Motor neuron (in vitro differentiated cells): ENCODE measurements at regions not wholly inside any gene's neighbourhood (a gene's known extent, or its start where the extent isn't known, plus 50 kb on each side); places are given as distances from the start of the nearest gene placed in this dataset.

Experiments
- ATAC-seq, 8 experiments: fragments of 200-7000 bp; cut with Tn5 transposase; replicated peaks in 6 of 8; 2 replicates each; pipeline ENCODE4 v1.8.0; 2021; ENCODE audit warnings: mild to moderate bottlenecking in 8 of 8, moderate library complexity in 8 of 8
- H3K27ac ChIP-seq, 2 donors: fragments of 250-450 bp; sonication (Bioruptor Pico); 2 replicates each; pipeline ENCODE4 v1.9.0; 2021; ENCODE audit warnings: antibody characterized with exemption in 2 of 2, mild to moderate bottlenecking in 2 of 2, moderate library complexity in 1 of 2
- H3K4me1 ChIP-seq, 2 donors: fragments of 250-450 bp; sonication (Bioruptor Pico); replicated peaks in 1 of 2; 2 replicates each; pipeline ENCODE4 v1.6.1; 2021; ENCODE audit warnings: antibody characterized with exemption in 2 of 2, mild to moderate bottlenecking in 2 of 2, moderate library complexity in 1 of 2
- H3K4me3 ChIP-seq, 5 donors: fragments of 250-450 bp; sonication (Bioruptor Pico); 2 replicates each; pipeline ENCODE4 v1.9.0; 2021; ENCODE audit warnings: antibody characterized with exemption in 5 of 5, mild to moderate bottlenecking in 5 of 5, moderate library complexity in 4 of 5
- WGBS, 10 experiments: fragments of 450-650 bp; shearing (Covaris generic); methylation state at CpG; one replicate each; pipeline ENCODE4 v1.0.0; 2022; 5-methylcytosine and 5-hydroxymethylcytosine counted together
- in situ Hi-C, 9 experiments: fragments of 400-800 bp; cut with MboI; loops; one replicate each; pipeline ENCODE4 v1.15.0; 2021; ENCODE audit warnings: low sequenced_read_pairs in 9 of 9, low pct_unique_long_range_greater_than_20kb in 2 of 9; ENCODE audit not compliant: unreplicated experiment in 9 of 9

DNA sequence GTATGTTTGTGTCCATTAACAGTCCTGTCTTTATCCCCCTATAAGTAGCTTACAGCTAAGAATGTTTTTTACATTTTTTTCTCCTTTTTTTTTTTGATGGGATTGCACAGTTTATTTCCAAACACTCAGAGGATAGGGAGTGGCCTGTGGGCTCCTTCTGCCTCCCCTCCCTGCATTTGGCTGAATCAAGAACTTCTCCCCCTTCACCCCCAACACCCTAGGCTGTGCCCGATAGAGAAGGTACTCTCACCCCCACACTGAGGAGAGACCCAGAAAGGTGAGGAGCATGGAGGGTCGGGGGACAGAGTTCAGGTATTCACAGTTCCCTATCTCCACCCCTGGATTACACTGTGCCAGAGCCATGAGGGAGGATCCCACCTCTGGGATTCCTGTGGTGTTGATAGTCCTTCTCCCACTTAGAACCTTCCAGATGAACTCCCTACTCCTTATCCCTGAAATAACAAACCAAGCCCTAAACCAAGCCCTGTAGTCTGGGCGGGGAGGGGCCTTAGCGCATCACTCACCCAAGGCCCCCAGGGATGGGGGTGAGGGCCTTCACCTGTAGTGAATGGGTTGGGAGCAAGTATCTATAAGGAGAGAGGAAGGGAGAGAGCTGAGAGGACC is 97.1 kb downstream of the ADAMTS15 start:
- WGBS, 10 experiments = 67 to 82% methylated on average over 1 to 3 of the region's 4 CpGs; no CpG with 5 or more reads in 8 of the 10 experiments
- Histone ChIP-seq H3K4me3 (no peak overlapping the region), H3K27ac (no peak overlapping the region), H3K4me1 (no peaks in the 10 kb centered on the region)
- no peak for ATAC-seq
- in situ Hi-C loops = no loop called here

DNA sequence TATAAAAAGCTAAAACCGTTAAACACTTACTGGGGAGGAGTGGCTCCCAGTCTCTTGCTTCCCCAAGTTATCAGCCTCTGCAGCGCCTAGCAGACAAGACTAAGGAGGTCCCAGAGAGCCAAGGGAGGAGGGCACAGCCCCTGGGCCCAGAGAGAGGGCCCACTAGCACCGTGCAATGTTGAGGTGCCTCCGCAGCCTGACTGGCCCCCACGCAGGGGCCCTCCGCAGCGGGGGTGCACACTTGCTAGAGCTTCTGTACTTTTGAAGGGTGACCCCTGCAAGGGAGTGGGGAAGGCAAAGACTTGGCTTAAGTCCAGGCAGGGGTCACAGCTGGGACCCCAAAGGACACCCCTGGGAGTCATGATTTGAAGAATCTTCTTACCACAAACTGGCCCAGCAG is 98.0 kb downstream of the ADAMTS15 start:
- in situ Hi-C loops = no loop called here
- 40 to 80% (median 63%) methylated on average over 1 to 4 of the region's 7 CpGs; no CpG with 5 or more reads in 6 of the 10 experiments for WGBS, 10 experiments
- Histone ChIP-seq H3K4me1 (peaks cover 0 to 6% of the 10 kb centered on the region in 2 donors), H3K27ac (no peak overlapping the region), H3K4me3 (no peak overlapping the region)
- no peak for ATAC-seq

DNA sequence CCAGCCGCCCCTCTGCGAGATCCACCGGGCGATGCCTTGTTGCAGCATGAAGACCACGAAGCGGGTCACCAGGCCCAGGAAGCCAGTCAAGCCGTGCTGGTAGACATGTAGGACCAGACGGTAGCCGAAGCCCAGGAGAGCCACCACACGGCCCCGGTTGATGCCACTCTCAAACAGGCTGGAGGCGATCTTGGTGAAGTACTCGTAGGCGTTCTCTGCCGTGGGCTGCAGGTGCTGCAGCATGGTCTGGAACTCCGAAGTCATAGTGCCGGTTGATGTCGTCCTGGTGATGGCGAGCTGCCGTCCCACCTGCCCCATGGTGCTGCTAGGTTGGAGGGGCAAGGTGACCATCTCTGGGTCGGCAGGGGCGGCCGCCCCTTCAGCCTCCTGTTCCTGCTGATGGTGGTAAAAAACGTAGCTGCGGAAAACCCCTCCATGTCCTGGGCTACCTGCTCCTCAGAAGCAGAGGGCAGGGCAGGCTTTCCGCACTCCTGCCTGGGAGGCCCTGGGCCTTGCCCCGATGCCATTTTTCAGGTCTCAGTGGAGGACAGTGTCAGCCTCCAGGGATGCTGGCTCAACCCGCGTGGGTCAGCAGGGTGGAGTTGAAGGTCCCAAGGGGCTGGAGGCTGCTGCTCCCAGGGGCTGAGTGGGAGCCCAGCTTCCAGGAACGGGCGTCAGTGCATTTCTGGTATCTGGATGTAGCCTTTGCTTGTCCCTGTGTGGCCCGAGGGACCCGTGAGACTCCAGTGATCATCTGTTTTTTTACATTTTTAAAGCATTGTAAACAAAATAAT is 98.7 kb downstream of the ADAMTS15 start:
- H3K27ac ChIP-seq = no peak overlapping the region
- peaks cover 0 to 7% of the 10 kb centered on the region in 2 donors for H3K4me1 ChIP-seq
- no peak for ATAC-seq
- WGBS, 10 experiments = 70 to 100% (median 83%) methylated on average over 1 to 14 of the region's 33 CpGs; no CpG with 5 or more reads in 4 of the 10 experiments
- H3K4me3 ChIP-seq = no peak overlapping the region
- in situ Hi-C loops = no loop called here

DNA sequence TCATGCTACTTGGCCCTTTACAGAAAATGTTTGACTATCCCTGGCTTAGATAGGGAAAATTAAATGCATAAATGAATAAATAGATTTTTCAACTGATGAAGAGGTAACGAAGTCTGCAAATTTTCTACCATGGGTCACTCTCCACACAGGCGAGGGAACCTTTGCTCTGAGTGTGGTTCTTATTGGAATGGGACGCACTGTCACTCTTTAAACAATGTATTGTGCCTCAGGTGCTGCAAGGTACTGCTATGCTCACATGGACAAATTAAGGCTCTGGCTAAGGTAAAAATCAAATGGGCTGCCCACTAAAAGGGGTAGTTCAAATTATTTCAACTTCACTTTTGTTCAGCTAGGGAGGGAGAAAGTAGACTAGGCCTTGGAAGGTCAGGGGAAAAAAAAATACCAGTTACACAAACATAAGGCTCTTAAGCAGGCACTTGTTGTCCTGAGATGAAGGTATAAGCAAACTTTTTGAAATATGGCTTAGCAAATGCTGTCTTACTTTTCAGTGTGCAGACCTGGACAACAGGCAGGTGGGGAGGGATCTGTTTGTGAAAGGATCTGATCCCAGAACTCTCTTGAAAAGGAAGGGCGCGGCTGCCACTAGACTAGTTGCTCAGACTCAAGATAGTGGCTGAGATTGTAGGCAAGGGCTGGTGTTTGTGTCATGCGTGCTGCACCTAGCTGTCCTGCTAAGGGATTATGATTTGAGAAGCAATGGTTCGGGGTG is 99.5 kb downstream of the ADAMTS15 start:
- in situ Hi-C loops = no loop called here
- no peak for ATAC-seq
- peaks cover 0 to 7% of the 10 kb centered on the region in 2 donors for H3K4me1 ChIP-seq
- WGBS, 10 experiments = 67 to 100% (median 83%) methylated on average over 1 to 7 of the region's 7 CpGs
- no peak overlapping the region for H3K27ac ChIP-seq
- H3K4me3 ChIP-seq = no peak overlapping the region

DNA sequence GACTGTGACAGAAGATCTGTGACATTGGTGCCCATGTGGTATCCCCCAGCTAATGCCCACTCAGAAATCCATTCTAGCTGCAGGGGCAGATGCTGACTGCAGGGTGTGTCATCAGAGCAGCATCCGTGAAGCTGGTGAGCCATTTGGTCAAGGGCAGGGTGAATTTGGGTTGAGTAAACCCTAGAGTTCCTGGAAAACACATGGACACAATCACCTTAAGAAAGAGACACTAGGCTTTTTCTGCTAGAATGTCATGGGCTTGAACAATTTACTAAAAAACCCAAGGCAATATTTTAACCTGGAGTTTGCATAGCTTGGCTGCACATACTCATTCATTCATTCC is 100.0 kb downstream of the ADAMTS15 start:
- H3K4me3 ChIP-seq = no peak overlapping the region
- peak in 1 of 8 experiments; percentile 9 for ATAC-seq
- WGBS, 10 experiments = 60% methylated on average over 1 of the region's 1 CpG; no CpG with 5 or more reads in 9 of the 10 experiments
- peaks cover 0 to 7% of the 10 kb centered on the region in 2 donors for H3K4me1 ChIP-seq
- no peak overlapping the region for H3K27ac ChIP-seq
- in situ Hi-C loops = no loop called here

DNA sequence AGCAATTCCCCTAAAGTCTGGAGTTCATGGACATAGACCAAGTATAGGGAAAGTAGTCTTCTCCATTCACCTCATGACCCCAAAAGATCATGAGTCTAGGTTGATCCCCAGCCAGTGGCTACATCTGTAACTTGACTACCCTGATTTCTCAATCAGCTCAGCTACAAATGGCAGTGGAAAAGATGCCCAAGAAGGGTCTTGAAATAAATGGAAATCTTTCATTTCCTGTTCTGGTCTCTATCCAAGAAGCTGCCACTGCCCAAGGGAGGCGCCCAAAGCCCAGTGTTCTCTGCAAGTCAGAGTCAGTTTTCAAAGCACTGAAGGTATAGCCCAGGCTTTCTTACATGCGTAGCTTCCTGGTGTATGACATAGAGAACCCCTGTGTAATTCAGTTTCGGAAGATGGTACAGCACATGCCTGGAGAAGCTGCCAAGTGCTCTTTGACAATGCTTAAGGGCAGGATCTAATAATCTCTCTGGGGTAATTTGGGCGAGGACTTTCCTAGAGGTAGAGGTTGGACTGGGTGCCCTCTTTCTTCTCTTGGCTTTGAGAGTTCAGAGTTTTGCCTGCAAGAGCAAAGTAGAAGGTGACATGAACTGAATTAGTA is 101.1 kb downstream of the ADAMTS15 start:
- Histone ChIP-seq H3K27ac (no peak overlapping the region), H3K4me1 (peaks cover 0 to 7% of the 10 kb centered on the region in 2 donors), H3K4me3 (no peak overlapping the region)
- in situ Hi-C loops = no loop called here
- WGBS, 10 experiments = 38 to 92% (median 75%) methylated on average over 1 to 4 of the region's 4 CpGs; no CpG with 5 or more reads in 1 of the 10 experiments
- no peak for ATAC-seq

DNA sequence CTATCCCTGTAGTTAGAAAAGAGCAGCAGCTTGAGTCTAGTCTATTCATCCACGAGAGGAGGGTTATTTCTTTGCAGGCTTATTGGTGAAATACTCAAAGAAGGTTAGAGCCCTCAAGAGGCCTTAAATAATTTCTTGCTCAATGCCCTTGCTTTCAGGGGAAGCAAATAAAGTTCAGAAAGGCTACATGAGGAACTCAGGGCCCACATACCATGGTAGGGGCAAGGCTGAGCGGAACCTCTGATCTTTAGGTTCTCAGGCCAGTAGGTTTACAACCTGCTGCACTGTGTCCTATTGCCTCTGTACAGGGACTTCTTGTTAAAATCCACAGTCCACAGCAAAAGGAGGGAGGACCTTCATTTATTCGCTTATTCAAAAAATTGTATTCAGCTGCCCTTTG is 101.7 kb downstream of the ADAMTS15 start:
- peak in 3 of 8 experiments; percentile 34 to 53 (median 43) for ATAC-seq
- Histone ChIP-seq H3K27ac (no peak overlapping the region), H3K4me3 (no peak overlapping the region), H3K4me1 (peaks cover 0 to 7% of the 10 kb centered on the region in 2 donors)
- in situ Hi-C loops = no loop called here
- WGBS, 10 experiments = 83 to 100% (median 98%) methylated on average over 1 to 2 of the region's 3 CpGs; no CpG with 5 or more reads in 2 of the 10 experiments

DNA sequence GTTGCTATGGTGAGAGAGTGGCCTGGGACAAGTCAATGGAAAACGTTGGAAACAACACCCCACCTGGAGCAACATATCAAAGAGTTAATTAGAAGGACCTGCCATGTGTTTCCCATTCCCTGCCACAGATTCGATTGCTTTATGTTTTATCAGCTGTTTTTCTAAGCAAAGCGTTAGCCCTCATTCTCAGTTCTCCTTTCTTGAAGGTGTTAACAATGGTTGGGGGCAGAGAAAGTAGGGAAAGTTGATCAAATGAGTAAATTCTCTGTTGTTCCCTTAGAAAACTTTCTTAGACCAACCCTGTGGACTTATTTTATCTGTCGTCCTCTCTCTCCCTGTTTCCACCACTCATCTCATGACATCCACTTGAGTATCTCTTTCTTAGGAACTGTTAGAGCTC is 102.5 kb downstream of the ADAMTS15 start:
- no peak overlapping the region for H3K4me3 ChIP-seq
- in situ Hi-C loops = no loop called here
- 51 to 100% (median 73%) methylated on average over 1 to 4 of the region's 4 CpGs; no CpG with 5 or more reads in 1 of the 10 experiments for WGBS, 10 experiments

DNA sequence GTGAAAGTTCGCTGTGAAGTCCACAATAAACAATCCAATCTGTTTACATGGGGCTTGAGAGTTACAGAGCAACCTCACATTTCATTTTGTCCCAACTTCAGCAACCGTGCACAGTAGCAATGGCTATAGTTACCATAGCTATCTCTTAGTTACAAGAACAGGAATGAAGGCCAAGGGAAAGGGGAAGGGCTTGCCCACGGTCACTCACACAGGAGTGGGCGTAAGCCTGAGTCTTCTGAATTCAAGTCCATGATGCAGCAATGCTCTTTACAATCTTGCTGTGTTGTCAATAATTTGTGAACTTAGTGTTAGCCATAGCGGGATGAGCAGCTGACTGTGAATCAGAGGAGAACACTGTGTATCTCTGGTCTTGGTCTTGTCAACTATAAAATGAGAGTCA is 102.9 kb downstream of the ADAMTS15 start:
- in situ Hi-C loops = no loop called here
- H3K4me3 ChIP-seq = no peak overlapping the region
- ATAC-seq = peak in 5 of 8 experiments; percentile 14 to 96 (median 83)
- H3K4me1 ChIP-seq = peaks cover 0 to 7% of the 10 kb centered on the region in 2 donors
- WGBS, 10 experiments = 60 to 100% (median 82%) methylated on average over 1 to 5 of the region's 5 CpGs
- H3K27ac ChIP-seq = no peak overlapping the region

More for the DNA sequence above, 102.5 kb downstream of the ADAMTS15 start:
- H3K27ac ChIP-seq = no peak overlapping the region
- ATAC-seq = peak in 1 of 8 experiments; percentile 18
- H3K4me1 ChIP-seq = peaks cover 0 to 7% of the 10 kb centered on the region in 2 donors

DNA sequence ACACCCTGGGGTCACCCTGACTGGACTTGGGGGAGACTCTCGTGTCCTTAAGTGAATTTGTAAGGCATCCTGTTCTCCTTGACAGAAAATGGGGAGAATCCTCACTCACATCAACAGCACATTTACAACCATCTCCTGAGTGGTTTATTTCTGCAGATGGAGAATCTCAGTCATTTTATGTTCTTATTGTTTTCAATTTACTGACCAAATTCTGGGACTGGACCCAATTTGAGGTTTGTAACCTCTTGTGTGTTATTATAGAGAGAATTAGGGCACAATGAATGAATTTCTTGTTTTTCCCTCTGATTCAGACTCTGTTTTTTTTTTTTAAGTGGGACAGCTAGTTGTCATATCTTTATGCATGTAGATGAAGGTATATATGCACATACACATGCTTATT is 104.9 kb downstream of the ADAMTS15 start:
- WGBS, 10 experiments = 0 to 83% (median 63%) methylated on average over 1 of the region's 1 CpG; no CpG with 5 or more reads in 6 of the 10 experiments
- in situ Hi-C loops = no loop called here
- H3K27ac ChIP-seq = no peak overlapping the region
- ATAC-seq = peak in 2 of 8 experiments; percentile 39 to 43
- peaks cover 0 to 7% of the 10 kb centered on the region in 2 donors for H3K4me1 ChIP-seq
- H3K4me3 ChIP-seq = no peak overlapping the region

DNA sequence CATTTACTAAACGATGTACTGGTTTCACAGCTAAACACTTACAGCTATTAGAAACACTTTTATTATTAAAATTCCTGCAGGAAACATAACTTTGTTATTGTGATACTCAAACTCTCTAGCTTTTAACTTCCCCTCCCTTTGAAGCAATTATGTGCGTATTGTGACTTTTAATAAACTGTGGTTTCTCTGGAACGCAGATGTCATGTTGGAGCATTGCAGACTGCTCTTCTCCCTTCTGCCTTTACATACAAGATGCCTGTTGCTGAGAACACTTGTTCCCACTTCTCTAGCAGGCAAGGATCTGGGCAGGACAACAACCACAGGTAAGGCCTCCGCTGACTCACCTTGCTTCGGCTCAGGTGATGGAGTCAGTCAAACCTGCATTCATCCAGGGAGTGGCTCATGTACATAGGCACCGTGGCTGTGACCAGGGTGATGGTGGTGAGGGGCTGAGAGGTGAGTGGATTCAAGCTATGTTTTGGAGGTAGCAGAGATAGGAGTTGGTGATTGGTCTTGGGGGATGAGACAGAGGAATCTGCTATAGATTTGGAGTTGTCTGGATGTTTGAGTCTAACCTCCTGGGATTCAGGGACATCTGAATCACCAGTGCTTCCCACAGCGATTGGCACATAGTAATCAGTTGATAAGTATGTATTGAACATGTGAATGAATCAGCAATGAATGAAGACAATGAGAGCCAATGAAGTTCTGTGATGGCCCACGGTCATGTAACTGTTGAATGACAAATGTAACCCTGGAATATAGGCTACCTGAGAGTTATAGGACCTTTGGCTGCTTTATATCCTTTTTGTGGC is 106.0 kb downstream of the ADAMTS15 start:
- Histone ChIP-seq H3K27ac (no peak overlapping the region), H3K4me1 (peaks cover 0 to 7% of the 10 kb centered on the region in 2 donors), H3K4me3 (no peak overlapping the region)
- ATAC-seq = peak in 2 of 8 experiments; percentile 10 to 11
- in situ Hi-C loops = no loop called here
- 0 to 100% (median 64%) methylated on average over 1 to 8 of the region's 8 CpGs; no CpG with 5 or more reads in 1 of the 10 experiments for WGBS, 10 experiments

DNA sequence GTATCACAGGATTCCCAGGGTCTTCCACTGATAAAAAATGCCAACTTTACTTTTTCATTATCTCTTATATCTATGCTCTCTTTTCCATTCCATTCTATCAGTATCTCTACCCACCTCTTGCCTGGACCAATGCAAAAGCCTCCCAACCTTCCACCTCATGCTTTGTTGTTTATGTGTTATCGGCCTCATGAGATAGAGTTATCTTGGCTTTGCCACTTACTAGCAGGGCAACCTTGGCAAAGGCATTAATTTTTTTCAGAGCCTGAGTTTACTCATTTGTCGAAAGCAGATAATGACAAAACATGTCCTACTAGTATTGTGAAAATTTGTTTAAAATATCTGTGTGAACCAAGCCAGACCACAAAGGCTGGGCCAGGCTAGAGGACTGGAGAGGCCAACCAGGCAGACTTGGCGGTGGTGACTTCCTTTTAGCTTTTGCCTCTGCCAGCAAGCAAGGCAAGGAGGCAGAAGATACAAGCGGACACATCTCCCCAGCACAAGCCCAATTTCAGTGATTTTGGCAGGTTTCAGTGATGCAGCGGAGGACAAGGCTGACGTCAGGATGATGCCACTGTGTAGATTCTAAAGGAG is 106.9 kb downstream of the ADAMTS15 start:
- 51 to 100% (median 87%) methylated on average over 1 to 6 of the region's 6 CpGs; no CpG with 5 or more reads in 1 of the 10 experiments for WGBS, 10 experiments
- Histone ChIP-seq H3K4me1 (peaks cover 0 to 7% of the 10 kb centered on the region in 2 donors), H3K27ac (no peak overlapping the region), H3K4me3 (no peak overlapping the region)
- ATAC-seq = no peak
- in situ Hi-C loops = no loop called here
